ENCODE measurements at regions not wholly inside any gene's neighbourhood (a gene's known extent, or its start where the extent isn't known, plus 50 kb on each side); places are given as distances from the start of the nearest gene placed in this dataset.
"Not testable (repeated sequence)": the region's sequence is repeated elsewhere in the genome, so short reads cannot be mapped to it uniquely, and the experiment has no call there.

DNA sequence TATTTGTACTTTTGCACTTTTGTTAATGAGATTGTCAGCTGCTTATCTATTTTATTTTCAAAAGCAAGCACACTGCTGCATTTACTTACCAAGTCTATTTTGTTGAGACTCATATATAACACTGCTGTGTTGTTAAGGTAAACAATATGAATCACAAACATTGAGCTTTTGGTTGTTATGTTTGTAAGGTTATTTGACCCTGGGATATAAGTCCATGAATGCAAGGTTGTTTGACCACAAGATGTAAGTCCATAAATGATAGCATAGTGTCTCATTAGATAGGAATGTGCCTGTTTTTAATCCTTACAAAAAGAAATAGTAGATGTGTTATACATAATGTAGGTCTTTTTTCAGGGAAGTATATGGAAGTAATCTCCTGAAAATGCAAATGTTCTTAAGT lies 845.9 kb downstream of the CDH9 start:
- DNase-seq = no peak

DNA sequence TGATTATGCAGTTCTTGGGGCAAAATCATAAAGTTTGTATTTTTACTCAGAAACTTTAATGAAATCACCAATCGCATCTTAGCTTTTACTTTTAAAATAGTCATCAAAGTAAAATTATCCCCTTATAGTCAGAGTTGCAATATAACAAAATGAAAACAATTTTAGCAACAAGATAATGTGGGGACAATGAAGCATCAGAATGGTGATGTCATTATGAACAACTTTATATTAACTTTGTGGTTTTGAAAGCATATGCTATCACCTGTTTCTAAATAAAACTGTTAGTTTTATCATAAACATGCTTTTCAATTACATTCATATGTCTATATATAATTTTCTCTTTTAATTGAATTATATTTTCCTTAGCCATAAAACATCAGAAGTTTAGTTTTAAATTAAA lies 856.8 kb downstream of the CDH9 start:
- no peak for DNase-seq

DNA sequence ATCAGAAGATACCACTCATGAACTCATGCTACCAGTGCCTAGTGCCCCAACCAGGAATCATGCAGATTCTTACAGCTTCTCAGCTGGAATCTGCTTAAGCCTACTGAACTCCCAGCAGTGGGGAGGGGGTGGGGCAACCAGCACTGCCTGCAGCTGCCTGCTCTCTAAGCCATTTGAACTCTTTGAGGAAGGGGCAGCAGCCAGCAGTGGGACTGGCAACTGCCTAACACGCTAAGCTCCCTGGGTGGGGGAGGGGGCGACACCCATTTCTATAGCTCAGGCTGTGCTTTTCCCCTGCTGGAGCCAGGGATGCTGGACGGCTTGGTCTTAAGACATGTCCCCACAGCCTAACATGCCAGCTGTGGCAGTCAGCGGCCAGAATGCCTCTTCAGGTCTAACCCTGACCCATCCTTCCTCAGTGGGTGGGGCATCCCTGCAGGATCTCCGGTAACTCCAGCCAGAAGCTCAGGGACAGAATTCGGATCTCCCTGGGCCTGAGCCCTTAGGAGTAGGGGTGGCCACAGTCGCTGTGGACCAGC lies 889.7 kb downstream of the CDH9 start:
- no peak for DNase-seq

DNA sequence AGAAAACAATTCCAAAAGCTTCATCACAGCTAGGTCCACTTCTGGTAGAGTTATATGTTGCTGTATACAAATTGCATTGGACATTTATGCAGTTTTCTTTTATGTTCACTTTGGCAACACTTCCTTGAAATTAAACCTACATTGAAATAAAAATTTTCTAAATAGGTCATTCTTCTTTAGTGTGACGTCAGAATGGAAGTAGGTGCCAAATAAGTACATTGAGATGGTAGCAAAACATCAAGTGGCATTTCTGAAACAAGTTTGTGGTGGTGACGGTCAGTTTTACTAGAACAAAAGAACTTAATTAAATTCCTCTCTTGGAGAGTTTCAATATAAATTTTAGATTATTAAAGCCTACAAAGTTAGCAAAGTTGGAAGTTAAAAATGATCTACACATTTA lies 895.1 kb downstream of the CDH9 start:
- no peak for DNase-seq

DNA sequence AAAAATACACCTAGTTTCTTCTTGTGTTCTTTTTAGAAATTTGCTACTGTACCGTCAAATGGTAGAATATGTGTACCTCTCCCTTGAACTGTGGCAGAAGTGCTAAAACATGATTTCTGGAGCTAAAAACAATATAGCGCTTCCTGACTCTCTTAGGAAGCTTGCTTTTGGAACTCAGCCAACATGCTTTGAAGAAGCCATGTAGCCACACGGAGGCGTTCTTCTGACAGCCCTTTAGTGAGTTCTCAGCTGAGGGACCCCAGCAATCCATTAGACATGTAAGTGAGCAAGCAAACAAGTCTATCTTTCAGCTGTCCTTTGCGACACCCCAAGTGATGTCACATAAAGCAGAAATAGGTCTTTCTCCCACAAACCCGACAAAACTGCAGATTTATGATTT lies 917.0 kb downstream of the CDH9 start:
- DNase-seq = no peak

DNA sequence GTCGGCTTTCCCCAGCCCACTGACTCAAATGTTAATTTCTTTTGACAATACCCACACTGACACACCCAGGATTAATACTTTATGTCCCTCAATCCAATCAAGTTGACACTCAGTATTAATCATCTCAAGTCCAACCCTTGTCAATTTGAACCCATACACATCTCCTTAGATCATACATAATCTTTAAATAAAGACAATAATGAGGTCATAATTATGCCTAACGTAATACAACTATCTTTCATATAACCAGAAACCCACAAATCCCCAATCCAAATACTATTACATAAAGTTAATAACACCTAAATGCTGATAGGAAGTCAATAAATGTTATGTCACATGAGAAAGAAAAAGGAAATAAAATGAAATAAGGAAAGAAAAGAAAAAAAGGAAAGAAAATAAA lies 934.2 kb downstream of the CDH9 start:
- DNase-seq = no peak

DNA sequence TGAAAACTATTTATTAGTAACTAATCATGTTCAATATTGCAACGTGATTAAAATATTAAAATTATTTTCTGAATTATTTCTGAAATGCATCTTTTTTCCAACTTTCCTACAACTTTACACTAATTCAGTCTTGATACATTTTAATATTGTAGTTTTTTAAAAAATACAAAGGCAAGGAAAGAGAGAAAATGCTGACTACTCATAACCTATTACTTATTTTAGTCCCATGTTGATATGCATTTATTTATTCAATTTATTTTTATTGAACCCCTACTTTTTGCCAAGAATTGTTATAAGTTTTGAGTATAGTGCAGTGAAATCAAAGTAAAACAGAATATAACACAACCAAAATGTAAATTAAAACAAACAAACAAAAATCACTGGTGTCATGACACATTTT lies 978.2 kb downstream of the CDH9 start:
- DNase-seq = no peak

DNA sequence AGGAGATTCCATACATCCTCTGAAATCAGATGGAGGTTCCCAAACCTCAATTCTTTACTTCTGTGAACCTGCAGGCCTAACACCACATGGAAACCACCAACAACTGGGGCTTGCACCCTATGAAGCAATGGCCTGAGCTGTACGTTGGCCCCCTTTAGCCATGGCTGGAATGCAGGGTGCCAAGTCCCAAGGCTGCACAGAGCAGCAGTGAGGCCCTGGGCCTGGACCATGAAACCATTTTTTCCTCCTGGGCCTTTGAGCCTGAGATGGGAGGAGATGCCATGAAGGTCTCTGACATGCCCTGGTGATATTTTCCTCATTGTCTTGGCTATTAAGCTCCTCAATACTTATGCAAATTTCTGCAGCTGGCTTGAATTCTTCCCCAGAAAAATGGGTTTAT lies 983.8 kb downstream of the CDH9 start:
- DNase-seq = no peak

DNA sequence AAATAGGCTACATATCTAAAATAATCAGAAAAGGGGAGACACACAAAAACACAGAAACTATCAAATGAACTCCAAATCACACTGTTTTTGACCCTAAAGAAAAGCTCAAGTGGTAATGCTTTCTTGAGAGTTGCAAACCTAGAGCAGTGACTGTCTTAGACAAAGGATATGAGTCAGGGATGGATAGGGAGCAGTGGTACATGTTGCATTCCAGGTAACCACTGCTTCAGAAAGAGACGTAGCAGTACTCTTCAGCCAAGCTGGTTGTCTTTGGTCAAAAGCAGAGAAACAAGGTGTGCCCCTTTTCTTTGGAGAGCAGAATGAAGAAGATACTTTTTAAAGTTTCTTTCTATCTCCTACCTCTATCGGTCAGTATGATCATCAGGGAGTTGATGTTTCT lies 1003.6 kb downstream of the CDH9 start:
- DNase-seq = no peak

DNA sequence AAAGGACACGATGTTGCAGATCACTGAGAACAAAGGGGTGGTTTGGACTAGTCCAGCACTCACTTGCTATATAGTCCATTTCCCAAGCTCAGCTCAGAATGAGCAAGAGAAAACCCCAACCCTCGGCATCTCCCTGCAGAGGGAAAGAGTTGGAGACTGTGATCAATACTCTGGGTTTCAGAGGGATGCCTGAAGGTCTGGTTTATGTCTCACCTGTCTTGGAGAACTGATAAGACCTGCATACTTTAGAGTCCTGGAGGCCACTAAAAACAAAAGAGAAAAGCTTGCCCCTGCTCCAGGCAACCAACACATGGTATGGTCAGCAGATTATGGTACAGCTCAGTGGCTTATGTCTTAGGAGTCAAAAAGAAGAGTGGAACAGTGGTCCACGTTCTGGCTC lies 1006.9 kb downstream of the CDH9 start:
- DNase-seq = no peak

DNA sequence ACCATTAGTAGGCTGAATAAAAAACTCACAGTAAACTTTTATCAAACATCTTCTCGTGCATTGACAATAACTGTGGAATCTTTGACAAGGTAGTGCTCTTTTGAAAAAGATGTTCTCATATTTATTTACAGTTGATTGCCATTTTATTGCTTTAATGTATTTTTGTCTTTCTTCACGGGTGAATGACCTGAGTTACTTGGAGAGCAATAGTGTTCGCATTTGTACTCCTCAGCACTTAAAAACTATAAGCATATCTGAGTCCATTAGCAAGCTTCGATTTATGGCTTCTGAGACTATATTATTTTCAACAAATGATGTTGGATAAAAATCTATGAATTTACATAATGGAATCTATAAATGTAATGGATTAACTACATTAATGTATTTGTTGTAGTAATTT lies 1012.3 kb downstream of the CDH9 start:
- DNase-seq = no peak

DNA sequence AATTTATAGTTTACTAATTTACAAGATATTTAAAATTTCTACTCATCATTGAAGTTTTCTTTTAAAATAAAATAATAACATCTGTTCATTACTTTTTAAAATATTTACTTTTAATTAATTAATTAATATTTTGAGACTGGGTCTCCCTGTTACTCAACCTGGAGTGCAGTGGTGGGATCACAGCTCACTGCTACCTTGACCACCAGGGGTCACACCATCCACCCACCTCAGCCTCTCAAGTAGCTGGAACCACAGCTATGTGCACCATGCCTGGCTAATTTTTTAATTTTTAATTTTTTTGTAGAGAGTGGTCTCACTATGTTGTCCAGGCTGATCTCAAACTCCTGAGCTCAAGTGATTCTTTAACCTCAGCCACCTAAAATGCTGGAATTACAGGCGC lies 1013.6 kb downstream of the CDH9 start:
- DNase-seq = no peak

DNA sequence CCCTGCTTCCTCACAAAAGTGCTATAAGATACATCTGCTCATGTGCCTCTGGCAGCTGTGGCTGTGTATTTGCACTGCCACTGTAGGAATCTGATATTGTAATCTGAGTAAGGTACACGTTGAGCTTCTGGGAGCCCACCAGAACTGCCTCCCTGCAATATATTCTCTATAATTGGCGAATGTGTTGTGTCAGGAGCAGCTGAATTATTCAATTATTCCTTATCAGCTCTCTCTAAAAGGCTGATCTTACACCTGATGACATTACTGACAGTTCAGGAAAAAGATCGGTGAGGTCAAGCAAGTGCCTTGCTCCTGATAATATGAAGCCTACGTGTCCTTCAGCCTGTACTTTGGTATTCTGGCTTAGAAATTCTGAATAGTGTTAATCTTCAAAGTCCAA lies 1015.0 kb downstream of the CDH9 start:
- no peak for DNase-seq

DNA sequence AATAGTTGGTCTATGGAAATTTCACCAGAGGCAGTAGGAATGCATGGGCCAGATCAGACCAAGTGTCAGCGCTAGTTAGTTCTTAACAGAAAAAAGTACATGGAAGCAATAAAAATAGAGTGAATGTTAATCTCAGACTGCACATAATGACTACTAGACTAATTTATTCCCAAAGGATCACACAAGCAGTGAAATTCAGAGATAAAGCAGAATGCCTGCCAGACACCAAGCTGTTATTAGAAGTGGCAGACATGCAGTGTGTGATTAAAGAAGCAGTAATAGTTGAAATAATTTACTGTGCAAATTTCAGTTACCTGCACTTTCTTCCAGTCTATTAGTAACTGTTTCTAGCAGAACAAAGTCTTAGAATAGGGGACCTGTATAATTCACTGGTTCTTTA lies 1024.2 kb downstream of the CDH9 start:
- DNase-seq = no peak

DNA sequence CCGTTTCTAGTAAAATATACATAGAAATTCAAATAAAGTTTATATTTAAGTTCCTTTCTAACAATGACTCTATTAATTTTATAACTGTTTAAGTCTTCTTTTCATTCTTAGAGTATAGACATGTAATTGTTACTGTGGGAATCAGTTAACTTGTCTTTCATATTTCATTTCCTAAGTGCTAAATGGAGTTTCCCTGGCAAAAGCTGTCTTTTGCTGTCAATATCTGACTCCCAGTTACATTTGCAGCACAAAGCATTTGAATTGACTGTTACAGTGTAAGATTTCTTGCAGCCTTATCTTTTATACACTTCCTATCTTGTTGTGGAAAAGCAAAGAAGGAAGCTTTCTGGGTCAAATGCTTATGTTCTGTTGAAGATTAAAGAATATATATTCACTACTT lies 1026.3 kb downstream of the CDH9 start:
- DNase-seq = no peak

DNA sequence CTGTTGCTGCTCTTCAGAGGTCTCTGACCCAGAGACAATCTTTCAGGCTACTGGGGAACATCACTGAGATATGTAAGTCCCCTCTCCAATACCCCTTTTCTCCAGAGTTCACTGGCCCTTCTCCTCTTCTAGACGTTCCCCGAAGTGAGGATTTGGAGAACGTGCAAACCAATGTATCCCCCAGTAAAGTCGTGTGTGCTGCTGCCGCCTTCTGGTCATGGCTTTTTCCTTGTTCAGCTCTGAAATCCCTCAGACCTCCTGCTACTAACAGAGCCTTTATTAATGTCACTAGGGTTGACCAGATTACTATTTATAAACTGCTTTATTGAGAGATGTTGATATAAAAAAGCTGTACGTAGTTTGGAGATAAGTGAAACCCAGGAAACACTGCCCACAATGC lies 1028.6 kb downstream of the CDH9 start:
- DNase-seq = no peak

DNA sequence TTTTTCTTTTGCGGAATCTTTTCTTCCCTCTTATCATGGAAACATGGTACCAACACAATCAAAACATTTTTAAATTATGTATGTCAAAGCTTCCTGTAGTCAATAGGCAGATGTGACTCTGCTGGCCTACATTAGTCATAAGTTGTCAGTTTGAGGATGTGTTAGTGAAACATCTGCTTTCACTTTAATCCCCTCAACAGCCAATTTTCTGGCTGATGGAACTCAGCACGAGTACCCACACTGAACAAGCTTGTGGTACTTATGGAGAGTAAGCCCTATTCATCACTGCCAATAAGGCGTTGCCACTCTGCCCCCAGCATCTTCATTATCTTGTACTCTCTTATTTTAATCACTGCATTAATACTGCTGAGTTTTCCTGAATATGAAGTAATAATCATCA lies 1034.4 kb downstream of the CDH9 start:
- DNase-seq = no peak

DNA sequence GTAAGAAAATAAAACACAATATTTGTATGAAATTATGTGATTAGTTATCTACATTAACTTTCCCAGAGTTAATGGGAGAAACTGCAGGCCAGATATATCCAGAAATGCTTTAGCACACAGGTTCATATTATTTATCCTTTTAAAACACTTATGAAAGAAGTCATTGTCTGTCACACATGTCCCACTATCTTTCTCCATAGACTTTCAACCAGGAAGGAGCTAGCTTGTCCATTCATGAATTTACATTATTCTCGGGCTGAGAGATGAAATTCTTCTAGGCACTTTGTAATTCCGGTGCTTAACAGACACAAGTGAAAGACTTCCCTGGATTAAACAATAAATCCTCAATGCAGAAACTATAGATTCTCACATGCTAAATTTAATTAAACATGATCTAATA lies 1043.2 kb downstream of the CDH9 start:
- DNase-seq = no peak

DNA sequence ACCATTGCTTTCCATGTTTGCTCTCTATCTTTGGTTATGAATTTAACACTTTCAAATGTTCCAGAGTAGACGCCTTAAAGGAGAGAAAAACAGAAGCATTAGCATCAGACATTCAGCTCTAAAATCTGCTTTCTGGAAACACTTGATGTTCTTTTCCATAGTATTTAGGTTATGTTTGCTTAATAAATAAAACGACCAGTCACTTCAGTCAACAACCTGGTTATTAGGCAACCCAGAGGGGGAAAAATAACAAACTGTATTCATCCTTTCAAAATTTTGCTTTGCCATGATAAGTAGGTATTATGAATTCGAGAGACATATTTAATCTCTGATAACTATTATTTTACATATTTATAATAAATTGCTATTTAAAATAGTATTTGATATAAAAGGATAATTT lies 1044.7 kb downstream of the CDH9 start:
- DNase-seq = no peak

DNA sequence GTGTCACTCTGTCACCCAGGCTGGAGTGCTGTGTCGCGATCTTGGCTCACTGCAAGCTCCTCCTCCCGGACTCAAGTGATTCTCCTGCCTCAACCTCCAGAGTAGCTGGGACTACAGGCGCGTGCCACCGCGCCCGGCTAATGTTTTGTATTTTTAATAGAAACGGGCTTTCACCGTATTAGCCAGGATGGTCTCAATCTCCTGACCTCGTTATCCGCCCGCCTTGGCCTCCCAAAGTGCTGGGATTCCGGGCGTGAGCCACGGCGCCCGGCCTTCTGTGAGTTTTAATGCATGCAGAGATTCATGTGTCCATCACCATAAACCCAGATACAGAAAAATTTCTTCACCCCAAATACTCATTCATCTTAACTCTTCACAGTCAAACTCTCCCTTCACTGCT lies 1046.7 kb downstream of the CDH9 start:
- no peak for DNase-seq

DNA sequence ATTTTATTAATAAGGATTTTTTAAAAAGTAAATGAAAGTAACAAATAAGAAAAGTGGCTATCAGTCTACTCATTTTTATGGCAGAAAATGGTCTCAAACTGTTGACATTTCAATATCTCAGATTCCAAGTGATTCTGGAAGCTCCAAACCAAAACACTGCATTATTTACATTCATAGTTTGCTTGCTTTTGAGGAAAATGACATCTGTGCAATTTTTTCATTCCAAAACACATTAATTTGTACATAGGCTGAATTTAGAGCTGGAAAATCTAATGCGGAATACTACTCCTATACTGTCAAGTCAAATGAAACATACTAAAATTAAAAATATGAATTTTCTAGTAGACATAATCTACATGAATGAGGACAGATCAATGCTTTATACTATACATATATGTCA lies 1047.6 kb downstream of the CDH9 start:
- no peak for DNase-seq

DNA sequence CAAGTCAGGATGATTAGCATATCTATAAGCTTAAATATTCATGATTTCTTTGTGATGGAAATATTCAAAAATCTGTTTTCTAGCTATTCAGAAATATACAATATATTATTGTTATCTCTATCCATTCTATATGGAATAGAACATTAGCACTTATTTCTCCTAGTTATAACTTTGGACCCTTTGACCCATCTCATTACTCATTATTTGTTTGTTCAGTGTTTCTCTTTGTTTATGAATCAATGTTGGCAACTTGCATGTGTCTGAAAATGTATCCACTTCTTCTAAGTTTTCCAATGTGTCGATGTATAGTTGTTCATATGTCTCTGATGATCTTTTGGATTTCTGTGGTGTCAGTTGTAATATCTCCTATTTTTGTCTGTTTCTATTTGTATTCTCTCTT lies 1059.3 kb downstream of the CDH9 start:
- DNase-seq = no peak

DNA sequence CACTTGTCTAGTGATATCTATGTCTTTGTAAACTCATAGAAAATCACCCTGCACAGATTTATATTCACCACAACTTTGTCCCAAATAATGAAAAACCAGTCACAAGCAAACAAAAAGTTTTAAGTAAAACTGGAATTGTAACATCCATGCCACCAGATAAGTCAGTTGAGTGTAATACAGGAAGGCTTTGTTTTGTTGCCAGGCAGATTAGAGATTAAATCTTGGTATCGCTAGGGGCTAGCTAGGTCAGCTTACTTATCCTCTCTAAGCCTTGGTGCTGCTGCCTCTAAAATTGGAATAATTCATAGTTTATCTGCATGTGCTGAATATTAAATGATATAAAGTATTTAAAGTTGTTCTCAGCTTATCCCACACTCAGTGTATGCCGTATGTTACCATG lies 1062.5 kb downstream of the CDH9 start:
- no peak for DNase-seq

DNA sequence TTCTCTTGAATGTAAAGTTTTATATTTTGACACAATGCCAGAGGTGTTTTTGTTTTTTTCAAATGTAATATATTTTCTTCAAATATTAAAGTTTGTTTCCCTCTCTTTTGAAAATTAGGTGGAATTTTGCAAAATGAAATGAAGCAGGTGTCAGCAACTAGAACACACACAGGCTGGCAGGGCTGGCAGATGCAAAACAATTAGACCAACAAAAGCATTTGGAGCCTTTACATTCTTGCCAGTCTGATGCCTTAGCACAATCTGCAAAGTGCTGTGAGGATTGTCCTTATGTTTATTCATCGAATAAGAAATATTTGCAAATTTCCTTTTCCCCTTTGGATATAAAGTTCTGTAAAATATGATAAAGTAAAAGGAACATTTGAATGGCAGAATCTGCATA lies 1063.9 kb downstream of the CDH9 start:
- no peak for DNase-seq

DNA sequence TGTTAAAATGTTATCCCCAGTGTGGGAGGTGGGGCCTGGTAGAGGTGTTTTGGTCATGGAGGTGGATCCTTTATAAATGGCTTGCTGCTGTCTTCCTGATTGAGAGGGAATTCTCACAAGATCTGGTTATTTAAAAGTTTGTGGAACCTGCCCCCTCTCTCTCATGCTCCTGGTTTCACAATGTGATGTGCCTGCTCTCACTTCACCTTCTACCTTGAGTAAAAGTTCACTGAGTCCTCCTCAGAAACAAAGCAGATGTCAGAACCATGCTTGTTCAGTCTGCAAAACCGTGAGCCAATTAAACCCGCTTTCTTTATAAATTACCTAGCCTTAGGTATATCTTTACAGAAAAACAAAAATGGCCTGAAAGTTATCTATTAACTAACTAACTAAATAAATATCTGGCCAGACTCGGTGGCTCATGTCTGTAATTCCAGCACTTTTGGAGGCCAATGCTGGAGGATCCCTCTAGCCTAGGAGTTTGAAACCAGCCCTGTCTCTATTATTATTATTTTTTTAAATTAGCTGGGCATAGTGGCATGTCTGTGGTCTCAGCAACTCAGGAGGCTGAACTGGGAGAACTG lies 1067.4 kb downstream of the CDH9 start:
- no peak for DNase-seq

DNA sequence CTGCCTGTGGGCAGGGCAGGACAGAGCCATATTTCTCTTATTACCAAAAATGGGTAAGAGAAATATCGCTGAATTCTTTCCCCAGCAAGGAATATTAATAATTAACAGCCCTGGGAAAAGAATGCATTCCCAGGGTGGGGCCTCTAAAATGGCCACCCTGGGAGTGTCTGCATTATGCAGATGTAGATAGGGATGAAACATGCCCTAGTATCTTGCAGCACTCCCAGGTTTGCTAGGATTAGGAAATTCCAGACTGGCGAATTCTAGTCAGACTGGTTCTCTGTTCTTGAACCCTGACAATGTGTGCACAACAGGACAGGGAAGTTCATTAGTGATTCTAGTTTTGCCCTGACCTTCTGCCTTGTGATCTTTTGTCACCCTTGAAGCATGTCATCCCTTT lies 1069.3 kb downstream of the CDH9 start:
- not testable (repeated sequence) for DNase-seq
